Endothelial cell of umbilical vein (primary cell): ENCODE measurements at regions not wholly inside any gene's neighbourhood (a gene's known extent, or its start where the extent isn't known, plus 50 kb on each side); places are given as distances from the start of the nearest gene placed in this dataset.

ENCODE experiments used
- BruUV-seq: library from RNA; stranded (reverse); fragments of 400-500 nt; replicated peaks from 2 replicates; lab custom pipeline; 2021; lab: Mats Ljungman, UMichigan
- CTCF ChIA-PET: fragments of 300-600, 350-600 bp; sonication (Branson Sonifier 250); formaldehyde crosslinking; loops from one replicate; lab custom pipeline; 2021; ENCODE audit warnings: antibody characterized with exemption, inconsistent platforms; lab: Charles Lee
- POLR2A ChIA-PET: fragments of 300-600, 350-600 bp; sonication (Branson Sonifier 250); formaldehyde crosslinking; loops from one replicate; lab custom pipeline; 2021; ENCODE audit warnings: antibody characterized with exemption, inconsistent platforms; lab: Charles Lee
- DNase-seq: peaks from one replicate; pipeline ENCODE4 v3.0.0-alpha.2; 2011; ENCODE audit warnings: low read depth, low spot score
- FAIRE-seq: peaks from 2 replicates; lab custom pipeline; 2011; peaks lifted over from hg19 to GRCh38; lab: Jason Lieb, UNC
- H2AFZ ChIP-seq: 2 replicates; pipeline ENCODE4 v1.6.0; 2012; ENCODE audit warnings: low read depth, low read length, control low read depth, inconsistent platforms
- H3K27ac ChIP-seq: 2 replicates; pipeline ENCODE4 v1.5.1; 2011; ENCODE audit warnings: low read depth, mild to moderate bottlenecking, control low read depth, low read length, moderate library complexity; ENCODE audit not compliant: insufficient read depth
- H3K27me3 ChIP-seq, 2 experiments: 2 replicates each; pipeline versions ENCODE4 v1.6.0 to v1.6.1; 2011; ENCODE audit warnings: low read length in 2 of 2, mixed read lengths in 1 of 2; ENCODE audit not compliant: control insufficient read depth in 2 of 2, insufficient read depth in 2 of 2
- H3K36me3 ChIP-seq, 2 experiments: 2 replicates in 1 of 2; 3 replicates in 1 of 2; pipeline ENCODE4 v1.5.1; 2011; ENCODE audit warnings: low read length in 2 of 2, mild to moderate bottlenecking in 1 of 2, moderate library complexity in 1 of 2; ENCODE audit not compliant: control insufficient read depth in 2 of 2, insufficient read depth in 2 of 2; ENCODE audit errors: extremely low read depth in 1 of 2
- H3K4me1 ChIP-seq: 3 replicates; pipeline ENCODE4 v1.5.1; 2011; ENCODE audit warnings: mild to moderate bottlenecking, low read length; ENCODE audit not compliant: control insufficient read depth, insufficient read depth; ENCODE audit errors: extremely low read depth
- H3K4me2 ChIP-seq: 2 replicates; pipeline ENCODE4 v1.6.1; 2011; ENCODE audit warnings: low read length, control low read depth, mixed read lengths; ENCODE audit not compliant: insufficient read depth
- H3K4me3 ChIP-seq, 3 experiments: fragments of 200-600 bp in 1 of 3; sonication (generic), shearing (Covaris generic) in 1 of 3; replicated peaks in 1 of 3; 2 replicates each; pipeline ENCODE4 v1.5.1; 2011 to 2016; ENCODE audit warnings: control low read depth in 3 of 3, low read length in 3 of 3, mild to moderate bottlenecking in 2 of 3, inconsistent platforms in 1 of 3, low read depth in 1 of 3, moderate library complexity in 1 of 3; ENCODE audit not compliant: insufficient read depth in 1 of 3
- H3K79me2 ChIP-seq: 2 replicates; pipeline ENCODE4 v1.6.0; 2012; ENCODE audit warnings: low read length, inconsistent platforms; ENCODE audit not compliant: control insufficient read depth, insufficient read depth
- H3K9ac ChIP-seq: replicated peaks from 2 replicates; pipeline ENCODE3; 2011; ENCODE audit warnings: low read length, control low read depth; ENCODE audit not compliant: insufficient read depth; ENCODE audit errors: extremely low read depth
- H3K9me1 ChIP-seq: replicated peaks from 3 replicates; pipeline ENCODE4 v1.6.0; 2011; ENCODE audit warnings: mild to moderate bottlenecking, low read length; ENCODE audit not compliant: control insufficient read depth, insufficient read depth; ENCODE audit errors: extremely low read depth
- H3K9me3 ChIP-seq: replicated peaks from 2 replicates; pipeline ENCODE4 v1.5.1; 2012; ENCODE audit warnings: low read length, inconsistent platforms; ENCODE audit not compliant: control insufficient read depth, insufficient read depth
- H4K20me1 ChIP-seq: replicated peaks from 2 replicates; pipeline ENCODE3; 2011; ENCODE audit warnings: mild to moderate bottlenecking, low read length; ENCODE audit not compliant: control insufficient read depth, insufficient read depth; ENCODE audit errors: extremely low read depth
- EZH2 ChIP-seq: IDR thresholded peaks from 2 replicates; pipeline ENCODE4 v1.6.1; 2012; ENCODE audit warnings: borderline replicate concordance, low read depth, mild to moderate bottlenecking, moderate library complexity, low read length, inconsistent platforms; ENCODE audit not compliant: severe bottlenecking
- FOS ChIP-seq: IDR thresholded peaks from 2 replicates; pipeline ENCODE4 v1.6.1; 2011; ENCODE audit warnings: mild to moderate bottlenecking, low read length, moderate library complexity, borderline replicate concordance; ENCODE audit not compliant: insufficient read depth
- GATA2 ChIP-seq: IDR thresholded peaks from 2 replicates; pipeline ENCODE4 v1.7.0; 2011; ENCODE audit warnings: low read depth, mild to moderate bottlenecking, moderate library complexity, mixed read lengths, low read length; ENCODE audit not compliant: insufficient read length, insufficient read depth
- JUN ChIP-seq: IDR thresholded peaks from 2 replicates; pipeline ENCODE4 v1.6.1; 2011; ENCODE audit warnings: borderline replicate concordance, low read depth; ENCODE audit not compliant: insufficient read length, insufficient read depth
- MAX ChIP-seq: IDR thresholded peaks from 2 replicates; pipeline ENCODE4 v1.6.1; 2011; ENCODE audit not compliant: insufficient read depth, insufficient read length
- MYC ChIP-seq: IDR thresholded peaks from one replicate; pipeline ENCODE4 v1.6.1; 2011; ENCODE audit warnings: mild to moderate bottlenecking, low read depth, low read length
- POLR2A ChIP-seq: IDR thresholded peaks from 2 replicates; pipeline ENCODE4 v1.6.1; 2012; ENCODE audit warnings: low read depth, mild to moderate bottlenecking, control low read depth, low read length
- POLR2AphosphoS5 ChIP-seq: IDR thresholded peaks from 2 replicates; pipeline ENCODE4 v1.6.1; 2012; ENCODE audit warnings: low read depth, mild to moderate bottlenecking, control low read depth, low read length, moderate library complexity; ENCODE audit not compliant: insufficient read depth
- dilution Hi-C: fragments of 300-500 bp; cut with MboI; formaldehyde crosslinking; loops from one replicate; pipeline ENCODE4 v1.15.0; 2019; ENCODE audit warnings: low sequenced_read_pairs; ENCODE audit not compliant: extremely low pct_ligation_motif_present
- intact Hi-C: fragments of 100-400 bp; cut with micrococcal nuclease; formaldehyde crosslinking; loops from one replicate; pipeline ENCODE4 v1.10.0; 2022
- TF ChIP-seq, protein P1 (sequence below), 2 donors: IDR thresholded peaks; 1 replicate in 1 of 2; 2 replicates in 1 of 2; pipeline ENCODE4 v1.5.1; 2011; ENCODE audit warnings: low read length in 2 of 2, mild to moderate bottlenecking in 2 of 2, moderate library complexity in 2 of 2, control low read depth in 1 of 2, inconsistent platforms in 1 of 2, low read depth in 1 of 2; ENCODE audit not compliant: insufficient read depth in 1 of 2; ENCODE audit errors: extremely low read depth in 1 of 2

DNA sequence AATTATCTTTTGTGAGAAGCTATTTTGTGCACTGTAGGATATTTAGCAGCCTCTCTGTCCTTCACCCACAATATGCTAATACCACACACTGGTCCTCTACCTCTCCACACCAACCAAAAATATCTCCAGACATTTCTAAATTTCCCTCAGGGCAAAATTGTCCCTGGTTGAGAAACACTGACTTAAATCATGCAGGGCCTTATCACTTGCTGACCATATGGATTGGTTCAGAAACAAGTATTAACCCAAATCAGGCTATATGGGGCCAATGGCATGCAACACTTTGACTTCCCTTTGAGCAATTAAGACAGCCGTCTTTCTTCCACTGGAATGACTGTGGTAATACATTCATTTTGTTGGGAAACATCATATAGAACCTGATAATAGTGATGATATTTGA, 251.1 kb downstream of the CNTN3 start:
- ChIA-PET CTCF (no interaction called here), POLR2A (no interaction called here)
- H3K4me1 ChIP-seq, result no peaks in the 10 kb centered on the region
- H4K20me1 ChIP-seq, result no peaks in the 10 kb centered on the region
- no peaks in the 10 kb centered on the region for H3K36me3 ChIP-seq
- H3K9ac ChIP-seq, result no peak overlapping the region
- FAIRE-seq (no peak), DNase-seq (no peak)
- no peak overlapping the region for H3K4me2 ChIP-seq
- H3K9me1 ChIP-seq, result no peaks in the 10 kb centered on the region
- intact Hi-C loops, result no loop called here
- peaks cover 1% of the 10 kb centered on the region for H3K9me3 ChIP-seq
- no peaks in the 10 kb centered on the region for H3K27me3 ChIP-seq
- H3K27ac ChIP-seq, result no peak overlapping the region
- no peaks in the 10 kb centered on the region for H3K79me2 ChIP-seq
- BruUV-seq, result no TSS peak
- dilution Hi-C loops, result no loop called here
- H3K4me3 ChIP-seq, result no peak overlapping the region
- no peak overlapping the region for H2AFZ ChIP-seq
- TF ChIP-seq FOS, result no peak
- TF ChIP-seq POLR2AphosphoS5, result no peak
- TF ChIP-seq GATA2, result no peak
- no peak for TF ChIP-seq EZH2
- TF ChIP-seq MYC, result no peak
- no peak for TF ChIP-seq MAX
- TF ChIP-seq POLR2A, result no peak
- TF ChIP-seq, protein P1, sequence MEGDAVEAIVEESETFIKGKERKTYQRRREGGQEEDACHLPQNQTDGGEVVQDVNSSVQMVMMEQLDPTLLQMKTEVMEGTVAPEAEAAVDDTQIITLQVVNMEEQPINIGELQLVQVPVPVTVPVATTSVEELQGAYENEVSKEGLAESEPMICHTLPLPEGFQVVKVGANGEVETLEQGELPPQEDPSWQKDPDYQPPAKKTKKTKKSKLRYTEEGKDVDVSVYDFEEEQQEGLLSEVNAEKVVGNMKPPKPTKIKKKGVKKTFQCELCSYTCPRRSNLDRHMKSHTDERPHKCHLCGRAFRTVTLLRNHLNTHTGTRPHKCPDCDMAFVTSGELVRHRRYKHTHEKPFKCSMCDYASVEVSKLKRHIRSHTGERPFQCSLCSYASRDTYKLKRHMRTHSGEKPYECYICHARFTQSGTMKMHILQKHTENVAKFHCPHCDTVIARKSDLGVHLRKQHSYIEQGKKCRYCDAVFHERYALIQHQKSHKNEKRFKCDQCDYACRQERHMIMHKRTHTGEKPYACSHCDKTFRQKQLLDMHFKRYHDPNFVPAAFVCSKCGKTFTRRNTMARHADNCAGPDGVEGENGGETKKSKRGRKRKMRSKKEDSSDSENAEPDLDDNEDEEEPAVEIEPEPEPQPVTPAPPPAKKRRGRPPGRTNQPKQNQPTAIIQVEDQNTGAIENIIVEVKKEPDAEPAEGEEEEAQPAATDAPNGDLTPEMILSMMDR (IDR thresholded peaks at IDR 0.05; ENCODE audit: extremely low read depth in 1 of 2, insufficient read depth in 1 of 2, low read depth in 1 of 2, low read length in 2 of 2), result no peak
- no peak for TF ChIP-seq JUN
